K562 (cell line): ENCODE measurements at regions not wholly inside any gene's neighbourhood (a gene's known extent, or its start where the extent isn't known, plus 50 kb on each side); places are given as distances from the start of the nearest gene placed in this dataset.

Source experiments
- CEBPB ChIP-seq: fragments of 450-650 bp; IDR thresholded peaks from 2 replicates; pipeline ENCODE4 v1.6.1; 2016; ENCODE audit warnings: missing genetic modification characterization, missing compliant biosample characterization
- DNMT1 ChIP-seq: fragments of 450-650 bp; IDR thresholded peaks from 2 replicates; pipeline ENCODE4 v1.6.1; 2016; ENCODE audit warnings: antibody characterized with exemption, mild to moderate bottlenecking
- ELF1 ChIP-seq: fragments of 200-800 bp; sonication (Bioruptor generic); IDR thresholded peaks from 2 replicates; pipeline ENCODE4 v1.6.1; 2016; ENCODE audit warnings: missing genetic modification characterization, missing compliant biosample characterization
- EP300 ChIP-seq: IDR thresholded peaks from 2 replicates; pipeline ENCODE4 v1.6.1; 2012; ENCODE audit warnings: low read length, improper control_type of control experiment
- JUNB ChIP-seq: fragments of 450-650 bp; formaldehyde crosslinking; conservative IDR thresholded peaks from 2 replicates; pipeline ENCODE4 v1.4.0; 2020; ENCODE audit warnings: mild to moderate bottlenecking
- MEF2A ChIP-seq: IDR thresholded peaks from 2 replicates; pipeline ENCODE4 v1.6.1; 2011; ENCODE audit warnings: low read depth, mild to moderate bottlenecking, low read length, moderate library complexity; ENCODE audit not compliant: control insufficient read depth
- RBM39 ChIP-seq: fragments of 200-400 bp; formaldehyde crosslinking; optimal IDR thresholded peaks from 2 replicates; pipeline ENCODE3; 2018; ENCODE audit warnings: low read depth, low read length
- RFX5 ChIP-seq: IDR thresholded peaks from 2 replicates; pipeline ENCODE4 v1.6.1; 2011; ENCODE audit warnings: low read depth, mild to moderate bottlenecking, improper control_type of control experiment, low read length
- SMARCA5 ChIP-seq: fragments of 450-650 bp; IDR thresholded peaks from 2 replicates; pipeline ENCODE4 v1.6.1; 2016
- TF ChIP-seq, protein P1 (sequence below), 3 experiments: IDR thresholded peaks in 2 of 3; conservative IDR thresholded peaks in 1 of 3; 2 replicates each; pipeline ENCODE4 v1.5.1; 2011 to 2012; ENCODE audit warnings: low read length in 3 of 3, mild to moderate bottlenecking in 3 of 3, control low read depth in 2 of 3, improper control_type of control experiment in 1 of 3, inconsistent platforms in 1 of 3, low read depth in 1 of 3, mixed read lengths in 1 of 3, moderate library complexity in 1 of 3; ENCODE audit not compliant: insufficient read depth in 2 of 3
- TF ChIP-seq, protein P2 (sequence below): sonication (generic); formaldehyde crosslinking; IDR thresholded peaks from 2 replicates; pipeline ENCODE4 v1.9.0; 2022; ENCODE audit warnings: mild to moderate bottlenecking, missing genetic modification reagents
- TF ChIP-seq, protein P3 (sequence below): sonication (generic); formaldehyde crosslinking; IDR thresholded peaks from 2 replicates; pipeline ENCODE4 v1.5.0; 2020; ENCODE audit warnings: missing genetic modification reagents
- TF ChIP-seq, protein P4 (sequence below): fragments of 450-650 bp; formaldehyde crosslinking; IDR thresholded peaks from 2 replicates; pipeline ENCODE4 v1.4.0; 2020; ENCODE audit warnings: mild to moderate bottlenecking, moderate library complexity

DNA sequence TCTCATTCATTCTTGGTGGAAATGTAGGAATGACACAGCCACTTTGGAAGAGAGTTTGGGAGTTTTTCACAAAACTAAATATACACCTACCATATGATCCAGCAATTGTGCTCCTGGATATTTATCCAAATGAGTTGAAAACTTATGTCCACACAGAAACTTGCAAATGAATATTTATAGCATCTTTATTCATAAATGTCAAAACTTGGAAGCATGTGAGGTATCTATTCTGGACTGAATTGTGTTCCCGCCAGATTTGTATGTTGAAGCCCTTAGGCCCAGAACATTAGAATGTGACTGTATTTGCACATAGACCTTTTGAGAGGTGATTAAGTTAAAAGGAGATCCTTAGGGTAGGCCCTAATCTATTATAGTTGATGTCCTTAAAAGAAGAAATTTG, 409.4 kb upstream of the SYT4 start:
- TF ChIP-seq RFX5 (no peak), SMARCA5 (no peak), JUNB (CRISPR knock-in tag) (no peak), ELF1 (no peak), DNMT1 (no peak), RBM39 (no peak), EP300 (no peak), MEF2A (no peak), CEBPB (tag) (no peak)
- TF ChIP-seq, protein P1, sequence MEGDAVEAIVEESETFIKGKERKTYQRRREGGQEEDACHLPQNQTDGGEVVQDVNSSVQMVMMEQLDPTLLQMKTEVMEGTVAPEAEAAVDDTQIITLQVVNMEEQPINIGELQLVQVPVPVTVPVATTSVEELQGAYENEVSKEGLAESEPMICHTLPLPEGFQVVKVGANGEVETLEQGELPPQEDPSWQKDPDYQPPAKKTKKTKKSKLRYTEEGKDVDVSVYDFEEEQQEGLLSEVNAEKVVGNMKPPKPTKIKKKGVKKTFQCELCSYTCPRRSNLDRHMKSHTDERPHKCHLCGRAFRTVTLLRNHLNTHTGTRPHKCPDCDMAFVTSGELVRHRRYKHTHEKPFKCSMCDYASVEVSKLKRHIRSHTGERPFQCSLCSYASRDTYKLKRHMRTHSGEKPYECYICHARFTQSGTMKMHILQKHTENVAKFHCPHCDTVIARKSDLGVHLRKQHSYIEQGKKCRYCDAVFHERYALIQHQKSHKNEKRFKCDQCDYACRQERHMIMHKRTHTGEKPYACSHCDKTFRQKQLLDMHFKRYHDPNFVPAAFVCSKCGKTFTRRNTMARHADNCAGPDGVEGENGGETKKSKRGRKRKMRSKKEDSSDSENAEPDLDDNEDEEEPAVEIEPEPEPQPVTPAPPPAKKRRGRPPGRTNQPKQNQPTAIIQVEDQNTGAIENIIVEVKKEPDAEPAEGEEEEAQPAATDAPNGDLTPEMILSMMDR (IDR thresholded peaks at IDR 0.05 in 2 of 3, conservative IDR thresholded peaks at IDR 0.05 in 1 of 3; ENCODE audit: insufficient read depth in 2 of 3, low read depth in 1 of 3, low read length in 3 of 3): no peak
- TF ChIP-seq, protein P2, sequence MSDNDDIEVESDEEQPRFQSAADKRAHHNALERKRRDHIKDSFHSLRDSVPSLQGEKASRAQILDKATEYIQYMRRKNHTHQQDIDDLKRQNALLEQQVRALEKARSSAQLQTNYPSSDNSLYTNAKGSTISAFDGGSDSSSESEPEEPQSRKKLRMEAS (CRISPR knock-in tag): no peak
- TF ChIP-seq, protein P3, sequence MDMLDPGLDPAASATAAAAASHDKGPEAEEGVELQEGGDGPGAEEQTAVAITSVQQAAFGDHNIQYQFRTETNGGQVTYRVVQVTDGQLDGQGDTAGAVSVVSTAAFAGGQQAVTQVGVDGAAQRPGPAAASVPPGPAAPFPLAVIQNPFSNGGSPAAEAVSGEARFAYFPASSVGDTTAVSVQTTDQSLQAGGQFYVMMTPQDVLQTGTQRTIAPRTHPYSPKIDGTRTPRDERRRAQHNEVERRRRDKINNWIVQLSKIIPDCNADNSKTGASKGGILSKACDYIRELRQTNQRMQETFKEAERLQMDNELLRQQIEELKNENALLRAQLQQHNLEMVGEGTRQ (CRISPR knock-in tag): no peak
- TF ChIP-seq, protein P4, sequence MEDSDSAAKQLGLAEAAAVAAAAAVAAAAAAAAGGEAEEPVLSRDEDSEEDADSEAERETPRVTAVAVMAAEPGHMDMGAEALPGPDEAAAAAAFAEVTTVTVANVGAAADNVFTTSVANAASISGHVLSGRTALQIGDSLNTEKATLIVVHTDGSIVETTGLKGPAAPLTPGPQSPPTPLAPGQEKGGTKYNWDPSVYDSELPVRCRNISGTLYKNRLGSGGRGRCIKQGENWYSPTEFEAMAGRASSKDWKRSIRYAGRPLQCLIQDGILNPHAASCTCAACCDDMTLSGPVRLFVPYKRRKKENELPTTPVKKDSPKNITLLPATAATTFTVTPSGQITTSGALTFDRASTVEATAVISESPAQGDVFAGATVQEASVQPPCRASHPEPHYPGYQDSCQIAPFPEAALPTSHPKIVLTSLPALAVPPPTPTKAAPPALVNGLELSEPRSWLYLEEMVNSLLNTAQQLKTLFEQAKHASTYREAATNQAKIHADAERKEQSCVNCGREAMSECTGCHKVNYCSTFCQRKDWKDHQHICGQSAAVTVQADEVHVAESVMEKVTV (CRISPR knock-in tag): no peak
